ENCODE measurements at regions not wholly inside any gene's neighbourhood (a gene's known extent, or its start where the extent isn't known, plus 50 kb on each side); places are given as distances from the start of the nearest gene placed in this dataset.

- TF ChIP-seq CTCF (conservative IDR thresholded peaks at IDR 0.05; ENCODE audit: low read depth, low read length): no peak
- TF ChIP-seq EZH2 (IDR thresholded peaks at IDR 0.05; ENCODE audit: borderline replicate concordance, low read depth, low read length, poor library complexity, severe bottlenecking): no peak
Observed at GRCh38 chr10:3527869-3528268, 257.1 kb downstream of the KLF6 start.

Measured in A673 (cell line).